Testis (tissue), 2 donors: ENCODE measurements at regions not wholly inside any gene's neighbourhood (a gene's known extent, or its start where the extent isn't known, plus 50 kb on each side); places are given as distances from the start of the nearest gene placed in this dataset.

Source experiments
- POLR2A ChIP-seq: fragments of 450-650 bp; IDR thresholded peaks from one replicate; pipeline ENCODE4 v1.6.1; 2017; ENCODE audit warnings: antibody characterized with exemption, mild to moderate bottlenecking, moderate library complexity
- TF ChIP-seq, protein P1 (sequence below), 3 experiments: fragments of 450-650 bp in 2 of 3; fragments of 200-600 bp in 1 of 3; sonication (generic) in 1 of 3; IDR thresholded peaks; one replicate each; pipeline ENCODE4 v1.5.1; 2016 to 2019; ENCODE audit warnings: antibody characterized with exemption in 3 of 3, mild to moderate bottlenecking in 2 of 3, moderate library complexity in 1 of 3

DNA sequence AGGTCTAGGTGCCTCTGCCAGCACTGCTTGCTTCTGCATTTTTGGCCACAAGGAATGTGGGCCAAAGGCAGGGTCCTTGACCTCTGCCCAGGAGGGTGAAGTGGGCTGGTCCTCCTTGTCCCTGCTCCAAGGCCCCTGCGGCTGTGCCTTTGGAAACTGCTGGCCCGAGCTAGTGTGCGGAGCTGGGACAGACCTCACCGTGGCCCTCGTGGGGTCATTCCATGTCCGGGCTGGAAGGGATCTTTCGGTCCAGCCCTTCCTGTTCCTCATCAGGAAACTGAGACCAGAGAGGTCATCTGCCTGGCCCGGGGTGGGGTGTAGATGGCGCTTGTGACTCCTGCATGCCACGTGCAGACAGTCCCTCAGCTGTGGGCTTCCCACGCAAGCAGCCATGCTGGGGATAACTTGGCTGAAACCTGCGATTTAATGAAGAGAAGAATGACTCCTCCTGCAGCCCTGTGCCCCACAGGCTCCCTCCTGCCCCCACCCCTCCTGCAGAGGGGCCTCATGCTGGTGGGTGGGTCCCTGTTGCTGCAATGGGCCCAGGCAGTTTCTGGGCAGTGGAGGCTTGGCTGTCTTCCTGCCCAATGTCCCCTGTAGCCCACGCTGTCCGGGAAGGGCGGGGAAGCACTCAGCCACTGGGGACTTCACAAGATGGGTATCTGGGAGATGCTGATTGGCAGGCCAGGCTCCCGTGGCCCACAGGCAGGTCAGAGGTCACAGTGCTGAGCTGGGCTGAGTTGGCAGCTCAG lies 245.2 kb downstream of the SEC14L1 start:
- TF ChIP-seq, protein P1, sequence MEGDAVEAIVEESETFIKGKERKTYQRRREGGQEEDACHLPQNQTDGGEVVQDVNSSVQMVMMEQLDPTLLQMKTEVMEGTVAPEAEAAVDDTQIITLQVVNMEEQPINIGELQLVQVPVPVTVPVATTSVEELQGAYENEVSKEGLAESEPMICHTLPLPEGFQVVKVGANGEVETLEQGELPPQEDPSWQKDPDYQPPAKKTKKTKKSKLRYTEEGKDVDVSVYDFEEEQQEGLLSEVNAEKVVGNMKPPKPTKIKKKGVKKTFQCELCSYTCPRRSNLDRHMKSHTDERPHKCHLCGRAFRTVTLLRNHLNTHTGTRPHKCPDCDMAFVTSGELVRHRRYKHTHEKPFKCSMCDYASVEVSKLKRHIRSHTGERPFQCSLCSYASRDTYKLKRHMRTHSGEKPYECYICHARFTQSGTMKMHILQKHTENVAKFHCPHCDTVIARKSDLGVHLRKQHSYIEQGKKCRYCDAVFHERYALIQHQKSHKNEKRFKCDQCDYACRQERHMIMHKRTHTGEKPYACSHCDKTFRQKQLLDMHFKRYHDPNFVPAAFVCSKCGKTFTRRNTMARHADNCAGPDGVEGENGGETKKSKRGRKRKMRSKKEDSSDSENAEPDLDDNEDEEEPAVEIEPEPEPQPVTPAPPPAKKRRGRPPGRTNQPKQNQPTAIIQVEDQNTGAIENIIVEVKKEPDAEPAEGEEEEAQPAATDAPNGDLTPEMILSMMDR (IDR thresholded peaks at IDR 0.05): no peak
- TF ChIP-seq POLR2A: no peak
